ENCODE measurements at regions not wholly inside any gene's neighbourhood (a gene's known extent, or its start where the extent isn't known, plus 50 kb on each side); places are given as distances from the start of the nearest gene placed in this dataset.
"Not testable (repeated sequence)": the region's sequence is repeated elsewhere in the genome, so short reads cannot be mapped to it uniquely, and the experiment has no call there.

DNA sequence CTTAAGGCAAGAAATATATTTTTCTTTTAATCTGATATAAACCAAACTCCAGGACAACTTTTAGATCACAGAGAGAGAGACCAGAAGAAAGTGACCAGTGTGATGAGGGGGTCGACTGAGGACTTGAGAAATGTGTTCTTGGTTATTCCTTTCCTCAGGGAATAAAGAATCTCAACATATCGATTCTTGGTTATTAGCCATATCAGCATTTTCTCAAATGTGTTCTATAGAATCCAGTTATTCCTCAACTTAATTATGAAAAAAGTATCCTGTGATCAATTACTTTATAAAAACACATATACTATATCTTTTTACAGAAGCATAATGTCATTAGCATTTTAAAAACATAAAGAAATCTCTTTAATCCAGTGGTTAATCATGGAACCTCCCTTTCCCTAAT lies 222.1 kb upstream of the FAM3C start:
- no peak for DNase-seq

DNA sequence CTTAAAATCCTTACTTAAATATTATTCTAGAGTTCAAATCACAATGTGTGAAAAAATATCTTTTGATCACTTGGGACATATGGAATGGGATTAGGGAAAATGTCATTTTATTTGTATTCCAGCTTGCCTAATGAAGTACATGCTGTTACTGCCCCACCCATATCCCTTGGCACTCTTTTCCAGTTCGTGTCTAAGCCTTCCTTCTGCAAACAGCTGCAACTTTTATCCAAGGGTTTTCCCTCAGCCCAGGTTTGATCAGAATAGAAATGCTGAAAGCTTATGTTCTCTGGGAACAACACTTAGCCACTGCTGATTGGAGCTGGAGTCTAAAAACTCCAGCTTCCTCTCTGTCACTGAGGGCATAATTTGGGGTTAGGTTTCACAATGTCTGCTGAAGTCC lies 214.1 kb upstream of the FAM3C start:
- no peak for DNase-seq

- DNase-seq = no peak
Observed at GRCh38 chr7:121609208-121609607, 213.1 kb upstream of the FAM3C start.

DNA sequence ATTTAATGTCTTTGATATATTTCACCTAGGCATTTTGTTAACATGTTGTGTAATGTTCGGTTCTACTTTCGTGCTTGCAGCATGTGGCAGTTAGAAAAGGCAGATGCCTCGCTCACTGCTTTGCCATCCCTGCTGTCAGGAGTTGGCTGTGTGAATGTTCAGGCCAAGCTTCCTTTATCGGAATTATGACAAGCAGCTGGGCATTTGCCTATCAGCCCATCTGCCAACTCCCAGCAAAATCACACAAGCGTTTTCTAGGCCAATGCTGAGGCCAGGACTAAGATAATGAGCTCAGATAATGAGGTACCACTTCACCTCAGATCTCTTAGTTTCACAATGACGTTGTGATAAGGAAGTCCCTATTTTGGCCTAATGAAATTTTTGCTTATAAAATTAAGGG lies 212.7 kb upstream of the FAM3C start:
- no peak for DNase-seq

DNA sequence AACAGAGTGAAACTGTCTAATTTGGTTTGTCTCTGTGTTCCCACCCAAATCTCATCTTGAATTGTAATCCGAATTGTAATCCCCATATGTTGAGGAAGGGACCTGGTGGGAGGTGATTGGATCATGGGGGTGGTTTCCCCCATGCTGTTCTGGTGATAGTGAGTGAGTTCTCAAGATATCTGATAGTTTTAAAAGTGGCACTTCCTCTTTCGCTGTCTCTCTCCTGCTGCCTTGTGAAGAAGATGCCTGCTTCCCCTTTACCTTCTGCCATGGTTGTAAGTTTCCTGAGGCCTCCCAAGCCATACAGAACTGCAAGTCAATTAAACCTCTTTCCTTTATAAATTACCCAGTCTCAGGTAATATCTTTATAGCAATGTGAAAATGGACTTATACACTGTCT lies 212.1 kb upstream of the FAM3C start:
- not testable (repeated sequence) for DNase-seq

- no peak for DNase-seq
Observed at GRCh38 chr7:121605317-121605680, 209.2 kb upstream of the FAM3C start.

- DNase-seq = peak; percentile 25
Observed at GRCh38 chr7:121604627-121605316, 208.7 kb upstream of the FAM3C start.

DNA sequence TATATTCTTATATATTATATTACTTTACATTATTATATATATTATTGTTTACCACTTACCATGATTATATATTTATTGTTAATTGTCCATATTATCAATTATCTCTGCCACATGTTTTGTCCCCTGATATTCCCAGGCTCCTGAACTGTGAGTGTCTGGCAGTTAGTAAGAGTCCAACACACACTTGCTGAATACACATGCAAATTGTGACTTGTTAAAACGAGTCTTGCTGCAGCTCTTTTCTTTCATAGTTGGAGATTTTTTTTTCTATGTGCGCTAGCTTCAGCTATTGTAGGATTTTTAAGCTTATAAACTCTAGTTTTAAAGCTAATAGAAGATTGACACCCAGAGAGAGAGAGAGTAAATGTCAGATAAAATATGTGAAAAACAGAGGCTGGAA lies 207.8 kb upstream of the FAM3C start:
- no peak for DNase-seq

- no peak for DNase-seq
Observed at GRCh38 chr7:121599887-121600286, 203.8 kb upstream of the FAM3C start.

- no peak for DNase-seq
Observed at GRCh38 chr7:121595758-121596696, 199.9 kb upstream of the FAM3C start.

GRCh38 chr7:121591926-121592325 lies 195.8 kb upstream of the FAM3C start:
- no peak for DNase-seq

- DNase-seq = no peak
Observed at GRCh38 chr7:121587435-121587834, 191.3 kb upstream of the FAM3C start.

DNA sequence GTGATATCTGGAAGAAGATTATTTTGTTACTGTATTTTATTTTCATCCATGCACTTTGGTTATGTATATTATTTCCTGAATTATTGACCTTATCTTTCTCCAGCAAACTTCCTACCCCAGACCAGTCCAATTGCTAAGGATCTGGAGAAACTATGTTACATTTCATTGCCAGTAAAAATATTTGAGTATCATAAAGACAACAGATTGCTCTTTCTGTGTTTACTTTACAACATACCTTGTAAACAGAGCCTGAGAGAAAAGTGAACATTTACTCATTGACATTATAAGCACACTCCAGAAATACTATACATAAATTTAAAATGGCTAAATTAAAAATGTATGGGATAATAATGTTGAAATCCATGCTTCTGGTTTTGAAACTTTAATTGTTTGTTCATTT lies 186.2 kb upstream of the FAM3C start:
- DNase-seq = no peak

- DNase-seq = no peak
Observed at GRCh38 chr7:121579639-121580038, 183.5 kb upstream of the FAM3C start.

DNA sequence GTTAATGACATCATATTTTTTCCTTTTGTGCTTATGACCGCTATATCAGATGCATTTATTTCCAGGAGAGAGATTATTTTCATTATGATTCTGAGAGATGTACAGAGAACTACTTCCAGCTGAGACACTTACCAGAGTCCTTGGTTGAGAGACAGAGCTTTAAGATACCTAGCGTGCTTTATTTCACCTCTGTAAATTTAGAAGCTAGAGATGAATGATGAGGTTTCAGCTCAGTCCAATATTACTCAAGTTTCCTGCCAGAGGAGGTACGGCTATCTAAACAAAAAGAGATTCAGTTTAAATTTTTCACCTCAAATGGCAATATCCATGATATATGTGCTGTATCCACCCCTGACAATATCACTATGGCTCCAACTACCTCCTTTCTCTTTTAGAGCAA lies 182.6 kb upstream of the FAM3C start:
- no peak for DNase-seq

DNA sequence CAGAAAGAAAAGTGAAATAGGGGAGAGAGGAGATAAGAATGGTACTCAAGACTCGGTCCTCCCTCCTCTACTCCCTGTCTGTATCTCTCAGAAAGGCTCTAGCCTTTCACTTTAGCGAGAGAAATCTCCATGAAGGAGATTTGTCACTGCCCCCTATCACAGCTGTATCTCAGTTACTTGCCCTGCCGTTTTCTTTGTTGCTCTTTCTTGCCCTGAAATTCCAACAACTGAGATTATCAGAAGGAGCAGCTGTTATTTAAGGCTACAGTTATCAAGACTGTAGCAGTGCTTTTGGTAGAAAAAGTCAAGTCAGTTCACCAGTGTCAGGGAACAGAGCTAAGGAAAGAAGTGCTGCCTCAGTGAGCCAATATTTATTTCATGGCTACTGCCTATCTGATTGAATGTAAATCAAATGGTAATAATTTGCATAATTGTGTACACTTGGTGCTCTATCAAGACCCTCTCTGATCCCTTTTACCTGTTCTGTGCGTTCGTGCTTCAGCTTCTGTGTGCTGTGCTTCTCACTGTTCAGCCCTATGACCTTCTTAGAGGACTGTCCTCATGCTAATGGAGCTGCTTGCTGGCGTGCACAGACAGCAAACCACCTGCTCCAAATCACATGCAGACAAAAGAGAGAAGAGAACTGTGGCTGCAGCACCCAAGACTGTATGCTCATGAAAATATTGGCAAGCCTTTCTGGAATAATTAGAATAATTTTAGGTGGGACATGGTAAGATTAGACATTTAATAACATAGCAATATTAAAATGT lies 180.2 kb upstream of the FAM3C start:
- no peak for DNase-seq

DNA sequence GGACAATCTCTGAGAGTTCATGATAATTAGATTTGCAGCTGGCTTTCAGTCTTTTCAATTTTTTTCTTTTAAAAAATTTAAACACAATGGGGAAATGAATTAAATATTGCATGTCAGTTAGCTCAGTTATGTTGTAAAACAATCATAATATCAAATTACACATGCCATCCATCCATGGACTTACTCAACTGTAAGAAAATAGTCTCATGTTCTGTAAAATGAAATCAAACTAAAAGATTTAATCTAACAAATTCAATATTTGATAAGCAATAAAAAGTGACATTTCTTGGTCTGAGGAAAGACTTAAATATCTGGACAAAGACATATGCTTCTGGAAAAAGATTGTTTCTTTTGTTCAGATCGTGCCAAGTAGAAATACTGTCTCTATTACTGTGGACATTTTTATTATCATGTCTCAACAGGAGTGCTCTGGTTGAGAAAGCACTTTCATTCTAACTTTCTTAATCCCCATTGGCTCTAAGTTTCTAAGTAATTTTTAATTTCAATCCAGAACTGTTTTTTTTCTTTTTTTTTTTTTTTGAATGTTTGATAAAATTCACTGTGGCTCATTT lies 179.2 kb upstream of the FAM3C start:
- DNase-seq = no peak

DNA sequence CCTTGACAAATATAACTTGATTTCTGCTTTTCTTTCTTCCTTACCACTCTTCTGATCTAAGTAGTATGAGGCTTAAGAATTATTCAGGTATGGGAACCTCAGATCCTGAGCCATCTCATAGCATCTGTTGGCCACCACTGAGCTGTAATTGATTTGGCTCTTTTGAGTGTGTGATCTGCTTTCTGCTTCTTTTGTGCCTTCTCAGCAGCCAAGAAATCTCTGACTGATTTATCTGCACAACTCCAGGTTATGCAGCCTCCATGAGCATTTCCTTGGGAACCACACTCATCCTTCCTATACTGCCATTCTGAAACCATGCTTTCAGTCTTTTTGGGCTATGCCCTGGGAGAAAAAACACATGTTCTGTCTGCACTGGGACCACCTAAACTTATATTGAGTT lies 178.0 kb upstream of the FAM3C start:
- no peak for DNase-seq

DNA sequence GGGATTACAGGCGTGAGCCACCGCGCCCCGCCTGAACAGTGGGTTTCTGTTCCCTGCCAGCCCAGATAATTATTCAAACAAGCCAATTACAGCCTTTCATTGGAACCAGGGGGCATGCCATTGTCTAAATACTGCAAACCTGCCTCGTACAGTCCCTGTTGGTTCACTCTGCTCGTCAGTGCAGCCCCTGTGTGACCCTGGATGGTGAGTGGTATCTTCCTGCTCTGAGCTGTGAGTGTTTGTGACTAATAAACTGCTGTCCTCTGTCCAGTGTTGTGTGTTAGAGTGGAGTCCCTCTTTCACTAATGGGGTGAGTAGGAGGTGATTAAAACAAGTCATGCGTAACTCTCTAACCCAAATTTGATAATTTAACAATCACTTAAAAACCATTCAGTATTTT lies 176.5 kb upstream of the FAM3C start:
- DNase-seq = no peak

GRCh38 chr7:121570365-121570764 lies 174.3 kb upstream of the FAM3C start:
- DNase-seq = no peak

DNA sequence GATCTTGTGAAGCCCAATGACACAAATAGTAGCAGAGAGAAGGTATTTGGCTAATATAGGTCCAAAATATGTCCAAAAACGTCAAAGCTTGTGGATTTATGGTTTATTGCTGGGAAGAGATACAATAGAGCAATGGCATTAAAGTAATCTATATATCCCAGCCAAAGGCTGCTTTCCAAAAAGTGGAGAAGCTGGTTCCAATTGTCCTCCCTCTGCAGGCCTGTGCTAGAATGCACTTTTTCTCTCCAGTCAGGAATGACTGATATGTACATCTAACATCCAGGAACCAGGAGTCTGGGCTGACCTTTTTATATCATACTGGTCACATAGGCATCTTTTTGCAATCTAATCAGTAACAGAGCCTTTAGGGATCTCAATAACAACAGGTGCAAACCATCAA lies 167.1 kb upstream of the FAM3C start:
- DNase-seq = no peak

DNA sequence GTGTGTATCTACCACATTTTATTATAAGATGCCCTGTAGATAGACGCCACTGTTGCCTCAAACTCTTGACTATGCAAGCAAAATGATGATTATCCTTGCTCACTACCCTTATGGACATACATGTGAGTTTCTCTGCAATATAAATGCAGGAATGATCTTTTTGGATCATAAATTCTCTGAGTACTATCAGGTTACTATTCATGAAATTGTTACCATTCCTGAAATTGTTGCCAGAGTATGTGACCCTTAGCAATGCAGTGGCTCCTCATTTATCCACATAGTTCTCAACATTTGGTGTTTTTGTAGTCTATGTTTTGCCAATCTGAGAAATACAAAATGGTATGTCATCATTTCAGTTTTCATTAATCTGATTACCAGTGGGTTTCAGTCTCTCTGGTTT lies 166.2 kb upstream of the FAM3C start:
- DNase-seq = no peak

DNA sequence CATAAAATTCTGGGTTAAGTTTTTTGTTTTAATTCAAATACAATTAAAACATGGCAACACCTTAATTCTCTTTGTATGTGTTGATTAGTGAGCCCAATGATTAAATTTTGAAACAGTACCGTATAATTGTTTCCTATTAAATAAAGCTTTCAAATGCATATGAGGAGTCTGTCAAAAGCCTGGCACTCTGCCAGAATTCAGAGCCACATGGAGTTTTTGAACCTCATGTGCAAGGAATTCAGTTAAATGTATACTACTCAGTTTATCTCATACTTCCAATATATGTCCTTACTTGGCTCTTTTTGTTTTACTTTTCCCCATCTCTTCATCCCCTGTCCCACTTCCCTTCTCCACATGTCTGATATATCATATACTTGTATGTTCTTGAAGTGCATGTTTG lies 165.6 kb upstream of the FAM3C start:
- no peak for DNase-seq
